Jurkat, Clone E6-1 (cell line): ENCODE measurements at regions not wholly inside any gene's neighbourhood (a gene's known extent, or its start where the extent isn't known, plus 50 kb on each side); places are given as distances from the start of the nearest gene placed in this dataset.

ENCODE experiments used
- DNase-seq: peaks from one replicate; pipeline ENCODE4 v3.0.0-alpha.2; 2011; ENCODE audit warnings: low read depth, low spot score
- H3K4me3 ChIP-seq: 2 replicates; pipeline ENCODE4 v1.5.1; 2011; ENCODE audit warnings: mild to moderate bottlenecking, low read length, control low read depth, moderate library complexity

- H3K4me3 ChIP-seq, result no peak overlapping the region
- no peak for DNase-seq
These were observed 53.4 kb upstream of the STK17B start for GRCh38 chr2:196224756-196225155.

GRCh38 chr2:196225213-196225612, 53.8 kb upstream of the STK17B start:
- no peak overlapping the region for H3K4me3 ChIP-seq
- DNase-seq, result no peak

GRCh38 chr2:196226058-196226706, 54.8 kb upstream of the STK17B start:
- DNase-seq, result no peak
- no peak overlapping the region for H3K4me3 ChIP-seq

DNA sequence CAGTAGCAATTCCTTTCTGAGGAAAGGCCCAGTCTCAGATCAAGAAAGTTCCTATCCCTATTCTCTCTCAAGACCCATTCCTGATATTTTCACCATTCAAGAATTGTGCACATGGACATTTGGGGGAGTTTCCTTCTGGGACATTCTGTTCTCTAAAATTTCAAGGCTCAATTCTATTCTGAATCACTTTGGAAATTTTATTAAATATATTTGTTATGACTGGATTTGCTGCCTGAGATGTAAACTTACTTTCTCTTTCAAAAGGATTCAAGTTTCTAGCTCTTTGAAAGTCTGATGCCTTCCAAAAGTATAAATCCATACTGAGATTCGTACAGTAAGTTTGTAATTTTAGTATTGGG, 55.3 kb upstream of the STK17B start:
- no peak for DNase-seq
- H3K4me3 ChIP-seq, result no peak overlapping the region

GRCh38 chr2:196229013-196229412, 57.6 kb upstream of the STK17B start:
- no peak overlapping the region for H3K4me3 ChIP-seq
- DNase-seq, result no peak

DNA sequence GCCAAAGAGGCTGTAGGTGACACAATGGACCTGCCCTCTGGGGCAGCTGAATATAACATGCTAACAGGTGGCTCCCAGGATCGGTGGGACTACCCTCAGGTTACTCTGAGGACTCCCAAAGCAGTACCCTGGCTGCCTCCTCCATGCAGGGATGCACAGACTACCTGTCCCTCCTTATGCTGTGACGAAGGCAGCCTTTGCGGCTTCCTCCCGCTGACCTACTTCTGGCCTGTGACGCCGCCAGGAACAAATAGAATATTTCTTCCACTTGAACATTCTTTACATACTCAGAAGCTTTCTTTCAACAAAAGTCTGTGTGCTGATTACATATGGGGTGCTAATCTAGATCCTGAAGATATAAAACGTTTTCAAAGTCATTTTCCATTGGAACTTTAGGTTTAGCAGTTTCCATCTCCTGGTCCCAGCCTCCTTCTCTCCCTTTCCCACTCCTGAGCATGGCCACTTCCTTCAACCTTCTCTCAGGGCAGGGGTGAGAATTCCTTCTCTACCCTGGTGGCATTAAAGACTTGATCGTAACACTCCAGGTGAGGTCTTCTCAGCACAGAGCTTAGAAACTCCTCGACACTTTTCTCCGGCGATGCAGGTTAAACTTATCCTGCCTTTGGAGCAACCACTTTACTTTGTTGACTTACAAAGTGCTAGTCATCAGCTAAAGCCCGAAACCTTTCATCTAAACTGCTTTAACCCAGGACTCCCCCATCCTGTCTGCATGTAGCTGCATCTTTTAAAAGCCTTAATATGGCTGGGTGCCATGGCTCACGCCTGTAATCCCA, 58.9 kb upstream of the STK17B start:
- H3K4me3 ChIP-seq, result no peak overlapping the region
- DNase-seq, result no peak

DNA sequence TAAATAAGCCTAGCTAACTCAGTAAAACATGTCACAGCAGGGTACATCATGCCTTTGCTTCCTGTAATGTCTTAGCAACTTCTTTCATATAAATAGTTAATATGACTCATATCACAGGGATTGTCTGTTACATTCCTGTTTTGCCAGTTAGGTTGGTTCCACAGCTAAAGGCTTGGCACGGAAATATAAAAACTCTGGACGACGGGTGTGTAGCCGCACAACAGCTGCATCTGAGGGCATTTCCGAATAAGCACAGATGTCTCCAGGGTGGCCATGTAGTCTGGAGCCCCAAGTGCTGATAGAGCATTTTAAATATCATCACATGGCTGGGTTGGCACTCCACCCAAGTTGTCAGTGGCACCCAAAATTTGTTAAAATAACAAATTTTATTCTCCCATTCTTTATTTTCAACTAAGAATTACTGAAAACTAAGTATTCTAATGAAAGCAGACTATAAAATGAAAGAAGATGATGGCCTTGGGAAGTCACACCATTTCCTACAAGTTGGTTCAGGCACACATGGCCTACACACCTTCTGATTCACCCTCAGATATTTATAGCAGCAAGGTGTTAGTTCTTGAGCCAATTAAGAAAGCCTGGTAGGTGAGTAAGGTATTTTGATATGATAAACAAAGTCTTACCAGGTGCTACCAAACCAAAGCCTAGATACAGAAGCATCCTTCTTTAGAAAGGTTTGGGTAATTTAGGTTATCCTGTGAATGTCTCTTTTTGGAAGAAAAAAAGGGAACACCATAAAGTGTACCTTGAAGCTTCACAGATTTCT, 61.8 kb upstream of the STK17B start:
- no peak overlapping the region for H3K4me3 ChIP-seq
- DNase-seq, result no peak

- no peak overlapping the region for H3K4me3 ChIP-seq
- peak; percentile 59 for DNase-seq
These were observed 62.6 kb upstream of the STK17B start for GRCh38 chr2:196233805-196234475.

GRCh38 chr2:196234672-196235071, 63.3 kb upstream of the STK17B start:
- no peak overlapping the region for H3K4me3 ChIP-seq
- no peak for DNase-seq

- no peak for DNase-seq
- H3K4me3 ChIP-seq, result no peak overlapping the region
These were observed 67.5 kb upstream of the STK17B start for GRCh38 chr2:196238836-196239380.

DNA sequence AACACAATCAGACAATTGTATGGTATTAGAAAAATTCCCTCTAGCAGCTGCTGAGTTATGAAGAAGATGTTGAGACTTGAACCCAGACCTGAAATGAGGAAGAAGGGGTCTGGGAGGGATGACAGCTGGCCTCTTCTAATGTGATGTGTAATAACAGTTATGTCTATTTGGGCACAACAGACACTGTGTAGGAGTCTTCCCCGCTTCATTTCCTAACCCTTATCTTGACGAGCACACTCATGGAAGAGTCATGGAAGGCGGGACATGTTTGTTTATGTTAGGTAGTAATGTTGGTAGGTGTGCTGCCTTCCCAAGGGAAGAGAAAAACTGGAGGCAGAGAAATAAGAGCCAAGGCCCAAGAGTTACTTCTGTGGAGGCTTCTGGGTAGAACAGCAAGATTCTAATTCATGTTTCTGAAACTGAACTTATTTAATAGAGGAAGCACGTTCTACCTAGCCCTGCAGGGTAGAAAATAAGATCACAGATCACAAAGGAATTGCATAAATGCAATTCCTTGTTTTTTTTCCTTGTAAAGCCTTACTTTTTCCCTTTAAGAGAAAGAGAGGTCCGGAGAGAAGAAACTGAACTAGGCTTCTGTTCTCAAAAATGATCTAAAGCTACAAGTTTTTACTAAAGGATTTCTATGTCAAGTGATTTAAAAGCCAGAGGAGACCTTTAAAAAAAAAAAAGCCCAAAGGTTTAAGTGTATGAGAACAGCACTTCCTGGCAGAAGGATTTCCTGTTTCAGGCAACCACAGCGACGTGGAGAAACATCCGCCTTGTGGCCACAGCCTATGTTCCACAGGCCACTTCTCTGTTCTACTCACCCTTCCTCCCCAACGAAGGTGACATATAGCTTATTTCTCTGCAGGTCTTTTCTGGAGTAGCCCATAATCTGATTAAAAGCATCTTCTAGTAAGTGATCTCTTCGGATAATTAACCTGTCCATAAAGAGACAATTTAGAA, 68.5 kb upstream of the STK17B start:
- H3K4me3 ChIP-seq, result peak overlapping the region; percentile 27
- DNase-seq, result peak; percentile 94

DNA sequence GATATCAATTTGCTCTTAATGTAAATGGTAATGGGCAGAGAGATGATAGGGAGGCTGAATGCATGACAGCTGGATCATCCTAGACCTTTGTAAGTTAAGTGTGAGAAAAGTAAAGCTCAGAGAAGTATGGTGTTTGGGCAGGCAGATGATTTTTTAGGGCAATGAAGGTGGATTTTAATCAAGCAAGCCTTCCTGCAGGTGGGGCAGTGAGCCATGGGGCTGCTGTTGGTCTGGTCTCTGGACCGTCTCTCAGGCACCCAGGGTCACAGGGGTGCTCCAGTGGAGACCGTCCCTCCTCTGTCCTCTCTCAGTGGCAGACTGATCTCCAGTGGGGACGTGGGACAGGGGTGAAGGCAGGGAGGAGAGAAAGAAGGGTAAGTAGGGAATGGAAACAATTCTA, 69.8 kb upstream of the STK17B start:
- no peak overlapping the region for H3K4me3 ChIP-seq
- DNase-seq, result no peak

DNA sequence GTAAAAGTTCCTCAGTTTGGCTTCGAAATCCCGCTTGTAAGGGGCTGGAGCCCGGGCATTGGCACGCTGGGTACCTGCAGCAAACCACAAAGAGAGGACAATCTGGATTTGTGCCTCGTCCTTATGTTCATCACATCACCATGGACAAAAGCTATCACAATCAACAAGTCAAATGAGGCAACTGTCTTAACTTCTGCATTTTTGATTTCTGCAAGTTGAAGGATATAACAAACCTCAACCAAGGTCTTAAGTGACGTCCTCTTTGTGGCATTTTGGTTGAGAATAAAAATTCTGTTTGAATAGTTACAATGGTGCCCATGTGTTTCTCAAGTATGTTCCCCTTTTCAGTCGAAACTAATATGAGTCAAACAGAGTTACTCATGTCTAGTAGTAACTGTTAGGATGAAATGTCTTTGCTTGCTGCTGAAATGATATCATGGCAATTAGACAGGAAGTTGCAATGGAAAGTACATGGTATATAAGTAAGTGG, 70.8 kb upstream of the STK17B start:
- peak; percentile 48 for DNase-seq
- no peak overlapping the region for H3K4me3 ChIP-seq

GRCh38 chr2:196244516-196244915, 73.1 kb upstream of the STK17B start:
- DNase-seq, result no peak
- H3K4me3 ChIP-seq, result no peak overlapping the region

- no peak for DNase-seq
- no peak overlapping the region for H3K4me3 ChIP-seq
These were observed 73.6 kb upstream of the STK17B start for GRCh38 chr2:196244966-196245365.

DNA sequence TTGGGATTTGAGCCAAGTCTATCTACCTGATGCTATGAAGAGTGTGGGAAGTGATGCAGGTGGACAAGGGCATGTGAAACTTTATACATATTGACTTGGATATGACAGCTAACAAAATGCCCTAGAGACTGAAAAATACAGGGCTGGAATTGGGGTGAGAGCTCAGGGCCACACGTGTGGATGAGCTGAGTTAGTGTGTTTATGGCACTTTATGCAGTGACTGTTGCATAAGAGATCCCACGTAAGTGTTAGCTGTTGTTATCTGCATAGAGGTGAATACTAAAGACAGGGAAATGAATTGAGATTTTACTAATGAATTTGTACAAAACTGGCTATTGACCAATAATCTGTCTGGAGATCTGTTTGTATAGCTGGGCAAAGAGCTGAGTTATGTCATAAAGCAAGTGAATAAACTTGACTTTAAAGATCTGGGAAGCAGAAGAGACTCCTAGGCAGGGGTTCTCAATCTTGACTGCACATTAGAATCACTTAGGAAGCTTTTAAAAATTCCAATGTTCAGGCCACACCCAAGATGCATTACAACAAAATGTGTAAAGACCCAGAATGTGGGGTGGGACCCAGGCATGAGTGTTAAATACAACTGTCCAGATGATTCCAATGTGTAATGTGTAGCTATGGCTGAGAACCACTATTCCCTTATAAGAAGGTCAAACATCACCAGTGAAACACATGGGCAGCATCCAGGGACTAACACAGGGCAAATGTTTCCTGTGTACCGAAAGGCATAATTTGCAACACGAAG, 74.2 kb upstream of the STK17B start:
- DNase-seq, result no peak
- H3K4me3 ChIP-seq, result no peak overlapping the region

DNA sequence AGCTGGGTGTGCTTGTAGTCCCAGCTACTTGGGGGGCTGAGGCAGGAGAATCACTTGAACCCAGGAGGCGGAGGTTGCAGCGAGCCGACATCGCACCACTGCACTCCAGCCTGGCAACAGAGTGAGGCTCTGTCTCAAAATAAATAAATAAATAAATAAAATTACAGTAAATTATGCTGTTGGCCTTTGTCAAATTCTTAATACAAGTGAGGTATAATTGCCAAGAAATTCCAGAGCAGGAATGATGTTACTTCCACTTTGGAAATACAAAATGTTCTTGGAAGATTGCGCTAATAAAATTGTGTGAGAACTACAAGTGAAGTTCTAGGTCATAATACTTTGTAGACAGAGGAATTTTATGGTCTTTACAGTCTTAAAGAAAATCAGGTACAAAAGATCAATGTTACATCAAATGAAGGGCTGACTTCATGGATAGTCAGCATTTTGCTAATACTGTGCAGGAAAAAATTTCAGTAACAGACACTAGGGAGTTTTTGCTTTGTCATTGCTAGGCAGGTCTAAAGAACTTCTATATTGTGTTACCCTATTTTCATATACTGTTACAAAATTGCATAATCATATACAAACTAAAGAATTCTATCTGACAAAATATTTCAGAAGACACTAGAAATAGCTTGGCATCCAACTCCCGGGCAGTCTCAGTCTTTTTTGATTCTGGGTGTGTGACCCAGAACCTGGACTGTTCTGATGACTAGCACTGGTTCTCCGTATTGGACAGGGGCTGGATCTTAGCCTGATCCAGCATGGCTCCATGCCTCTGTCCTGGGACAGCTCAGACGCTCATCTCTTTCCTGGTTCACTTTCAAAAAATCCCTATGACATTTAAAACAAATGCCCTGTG, 76.0 kb upstream of the STK17B start:
- no peak for DNase-seq

More for the DNA sequence above, 76.0 kb upstream of the STK17B start:
- H3K4me3 ChIP-seq, result no peak overlapping the region
